Right lobe of liver (tissue), 6 donors: ENCODE measurements at regions not wholly inside any gene's neighbourhood (a gene's known extent, or its start where the extent isn't known, plus 50 kb on each side); places are given as distances from the start of the nearest gene placed in this dataset.

Experiments used
- ATAC-seq, 4 donors: fragments of 200-7000 bp; cut with Tn5 transposase; one replicate each; pipeline ENCODE4 v1.9.1; 2020; ENCODE audit warnings: mild to moderate bottlenecking in 4 of 4, moderate library complexity in 4 of 4
- DNase-seq, 3 donors: peaks; one replicate each; pipeline ENCODE4 v3.0.0-alpha.2; 2020
- H3K27ac ChIP-seq, 3 donors: fragments of 200-600 bp; one replicate each; pipeline ENCODE4 v1.8.0; 2022
- H3K27me3 ChIP-seq, 2 donors: fragments of 200-600 bp; one replicate each; pipeline ENCODE4 v1.8.0; 2022
- H3K36me3 ChIP-seq, 4 donors: fragments of 200-600 bp; sonication (generic) in 1 of 4; one replicate each; pipeline versions ENCODE4 v1.5.1 to v1.8.0; 2017 to 2022; ENCODE audit warnings: control low read depth in 1 of 4
- H3K4me1 ChIP-seq, 4 donors: fragments of 200-600 bp; sonication (generic) in 1 of 4; one replicate each; pipeline versions ENCODE4 v1.5.1 to v1.8.0; 2017 to 2022; ENCODE audit warnings: control low read depth in 1 of 4
- H3K4me3 ChIP-seq, 3 donors: fragments of 200-600 bp; one replicate each; pipeline ENCODE4 v1.8.0; 2022
- H3K9me3 ChIP-seq, 4 donors: fragments of 200-600 bp; sonication (generic) in 1 of 4; one replicate each; pipeline versions ENCODE4 v1.5.1 to v1.8.0; 2017 to 2022; ENCODE audit warnings: control low read depth in 1 of 4
- CTCF ChIP-seq, 4 donors: fragments of 200-600 bp in 3 of 4; fragments of 450-650 bp in 1 of 4; IDR thresholded peaks; one replicate each; pipeline versions ENCODE4 v1.5.1 to v1.8.0; 2016 to 2022; ENCODE audit warnings: antibody characterized with exemption in 4 of 4, mild to moderate bottlenecking in 2 of 4
- POLR2A ChIP-seq: fragments of 450-650 bp; IDR thresholded peaks from one replicate; pipeline ENCODE4 v1.6.1; 2017; ENCODE audit warnings: antibody characterized with exemption, mild to moderate bottlenecking
- WGBS: methylation state at CpG from one replicate; pipeline ENCODE4 v1.1.6; 2018; ENCODE audit warnings: low coverage, low lambda C conversion rate; ENCODE audit not compliant: insufficient coverage; ENCODE audit errors: missing lambda C conversion rate; 5-methylcytosine and 5-hydroxymethylcytosine counted together
- intact Hi-C, 2 donors: fragments of 100-400 bp; cut with DNase I; formaldehyde crosslinking; loops; one replicate each; pipeline versions ENCODE4 v1.11.2 to v1.14.1; 2022
- donor health status: DM: no; HTN: yes; CAD: no.
- donor health status: DM: no; HTN: no; CAD: no.
- donor health status: DM: no; HTN: no; CAD: no.
- donor health status: DM: no; HTN: yes; CAD: no.
- donor health status: DM: no; HTN: yes; CAD: no.

- no peak overlapping the region for H3K27ac ChIP-seq
- 75% methylated on average over 1 of the region's 1 CpG for WGBS
- no peak overlapping the region for H3K4me3 ChIP-seq
- TF ChIP-seq CTCF (IDR thresholded peaks at IDR 0.05) (no peak), POLR2A (no peak)
- no peaks in the 10 kb centered on the region for H3K4me1 ChIP-seq
- ATAC-seq (no peak), DNase-seq (no peak)
- no peaks in the 10 kb centered on the region for H3K9me3 ChIP-seq
- no peaks in the 10 kb centered on the region for H3K36me3 ChIP-seq
- intact Hi-C loops, result no loop called here
- H3K27me3 ChIP-seq, result no peaks in the 10 kb centered on the region
These were observed 175.0 kb downstream of the FOXD2 start for GRCh38 chr1:47612819-47613218.

GRCh38 chr1:47616036-47616435 is 178.2 kb downstream of the FOXD2 start:
- Histone ChIP-seq H3K27me3 (no peaks in the 10 kb centered on the region), H3K36me3 (no peaks in the 10 kb centered on the region), H3K27ac (no peak overlapping the region), H3K9me3 (no peaks in the 10 kb centered on the region), H3K4me1 (no peaks in the 10 kb centered on the region), H3K4me3 (no peak overlapping the region)
- ATAC-seq (peak in 1 of 4 donors; percentile 24), DNase-seq (peak in 1 of 3 donors; percentile 24)
- TF ChIP-seq POLR2A (no peak), CTCF (IDR thresholded peaks at IDR 0.05) (no peak)
- intact Hi-C loops, result no loop called here
- no CpG with 5 or more reads among the region's 3 CpGs for WGBS

GRCh38 chr1:47616906-47617305 is 179.1 kb downstream of the FOXD2 start:
- Histone ChIP-seq H3K27ac (no peak overlapping the region), H3K36me3 (no peaks in the 10 kb centered on the region), H3K4me3 (no peak overlapping the region), H3K9me3 (no peaks in the 10 kb centered on the region), H3K4me1 (no peaks in the 10 kb centered on the region), H3K27me3 (no peaks in the 10 kb centered on the region)
- DNase-seq, result peak in 1 of 3 donors; percentile 11
- no peak for ATAC-seq
- TF ChIP-seq POLR2A (no peak), CTCF (IDR thresholded peaks at IDR 0.05) (no peak)
- WGBS, result 50% methylated on average over 2 of the region's 3 CpGs
- intact Hi-C loops, result no loop called here

- intact Hi-C loops, result no loop called here
- DNase-seq, result peak in 1 of 3 donors; percentile 6
- TF ChIP-seq CTCF (IDR thresholded peaks at IDR 0.05), result no peak
- no peak overlapping the region for H3K27ac ChIP-seq
- no peak overlapping the region for H3K4me3 ChIP-seq
- 70% methylated on average over 5 of the region's 6 CpGs for WGBS
- H3K36me3 ChIP-seq, result no peaks in the 10 kb centered on the region
- no peaks in the 10 kb centered on the region for H3K4me1 ChIP-seq
- ATAC-seq, result no peak
- H3K9me3 ChIP-seq, result no peaks in the 10 kb centered on the region
- no peaks in the 10 kb centered on the region for H3K27me3 ChIP-seq
These were observed 179.8 kb downstream of the FOXD2 start for GRCh38 chr1:47617381-47618221.
